Thyroid gland (tissue), 4 donors: ENCODE measurements at regions not wholly inside any gene's neighbourhood (a gene's known extent, or its start where the extent isn't known, plus 50 kb on each side); places are given as distances from the start of the nearest gene placed in this dataset.

Experiments used
- POLR2A ChIP-seq, 2 donors: fragments of 450-650 bp; IDR thresholded peaks; one replicate each; pipeline ENCODE4 v1.6.1; 2017; ENCODE audit warnings: antibody characterized with exemption in 2 of 2, mild to moderate bottlenecking in 2 of 2, moderate library complexity in 1 of 2
- TF ChIP-seq, protein P1 (sequence below), 6 experiments: fragments of 200-600 bp in 3 of 6; fragments of 450-650 bp in 3 of 6; sonication (generic) in 3 of 6; IDR thresholded peaks; one replicate each; pipeline ENCODE4 v1.5.1; 2016 to 2019; ENCODE audit warnings: antibody characterized with exemption in 6 of 6, mild to moderate bottlenecking in 2 of 6, inconsistent platforms in 1 of 6, moderate library complexity in 1 of 6

DNA sequence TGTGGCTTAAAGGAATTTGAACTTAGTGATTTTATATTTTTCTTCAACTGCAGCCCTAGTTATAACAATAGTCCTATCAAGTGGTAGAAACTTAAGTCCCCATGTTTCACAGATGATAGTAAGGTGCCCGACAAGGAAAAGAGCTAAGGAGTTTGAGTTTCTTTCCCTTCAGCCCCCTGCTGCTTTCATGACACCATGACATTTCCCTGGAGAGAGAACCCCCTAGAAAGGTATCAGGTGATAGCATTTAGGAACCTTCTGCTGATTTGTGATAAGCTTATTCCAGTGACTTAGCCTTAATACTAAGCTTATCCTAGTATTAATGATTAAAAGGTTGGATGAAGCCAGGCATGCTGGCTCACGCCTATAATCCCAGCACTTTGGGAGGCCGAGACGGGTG, 623.8 kb upstream of the TYRP1 start:
- TF ChIP-seq, protein P1, sequence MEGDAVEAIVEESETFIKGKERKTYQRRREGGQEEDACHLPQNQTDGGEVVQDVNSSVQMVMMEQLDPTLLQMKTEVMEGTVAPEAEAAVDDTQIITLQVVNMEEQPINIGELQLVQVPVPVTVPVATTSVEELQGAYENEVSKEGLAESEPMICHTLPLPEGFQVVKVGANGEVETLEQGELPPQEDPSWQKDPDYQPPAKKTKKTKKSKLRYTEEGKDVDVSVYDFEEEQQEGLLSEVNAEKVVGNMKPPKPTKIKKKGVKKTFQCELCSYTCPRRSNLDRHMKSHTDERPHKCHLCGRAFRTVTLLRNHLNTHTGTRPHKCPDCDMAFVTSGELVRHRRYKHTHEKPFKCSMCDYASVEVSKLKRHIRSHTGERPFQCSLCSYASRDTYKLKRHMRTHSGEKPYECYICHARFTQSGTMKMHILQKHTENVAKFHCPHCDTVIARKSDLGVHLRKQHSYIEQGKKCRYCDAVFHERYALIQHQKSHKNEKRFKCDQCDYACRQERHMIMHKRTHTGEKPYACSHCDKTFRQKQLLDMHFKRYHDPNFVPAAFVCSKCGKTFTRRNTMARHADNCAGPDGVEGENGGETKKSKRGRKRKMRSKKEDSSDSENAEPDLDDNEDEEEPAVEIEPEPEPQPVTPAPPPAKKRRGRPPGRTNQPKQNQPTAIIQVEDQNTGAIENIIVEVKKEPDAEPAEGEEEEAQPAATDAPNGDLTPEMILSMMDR (IDR thresholded peaks at IDR 0.05): no peak
- TF ChIP-seq POLR2A (IDR thresholded peaks at IDR 0.05): no peak
